Heart left ventricle (tissue), 16 donors: ENCODE measurements at regions not wholly inside any gene's neighbourhood (a gene's known extent, or its start where the extent isn't known, plus 50 kb on each side); places are given as distances from the start of the nearest gene placed in this dataset.

ENCODE experiments used
- ATAC-seq, 4 donors: fragments of 200-7000 bp; cut with Tn5 transposase; one replicate each; pipeline ENCODE4 v1.9.1; 2020 to 2022; ENCODE audit warnings: moderate library complexity in 4 of 4, mild to moderate bottlenecking in 3 of 4, moderate number of reproducible peaks in 1 of 4
- DNase-seq, 5 donors: peaks; one replicate each; pipeline ENCODE4 v3.0.0-alpha.2; 2020
- H3K27ac ChIP-seq, 12 donors: fragments of 200-600 bp; sonication (generic) in 4 of 12; one replicate each; pipeline versions ENCODE4 v1.5.0 to v1.8.0; 2016 to 2022; ENCODE audit warnings: mild to moderate bottlenecking in 2 of 12
- H3K27me3 ChIP-seq, 9 donors: fragments of 200-600 bp; sonication (generic) in 2 of 9; one replicate each; pipeline versions ENCODE4 v1.5.1 to v1.8.0; 2016 to 2022; ENCODE audit warnings: mild to moderate bottlenecking in 3 of 9
- H3K36me3 ChIP-seq, 9 donors: fragments of 200-600 bp; sonication (generic) in 2 of 9; one replicate each; pipeline versions ENCODE4 v1.5.0 to v1.8.0; 2018 to 2022; ENCODE audit warnings: mild to moderate bottlenecking in 2 of 9
- H3K4me1 ChIP-seq, 12 donors: fragments of 200-600 bp; sonication (generic) in 4 of 12; one replicate each; pipeline versions ENCODE4 v1.5.0 to v1.8.0; 2016 to 2022; ENCODE audit warnings: mild to moderate bottlenecking in 3 of 12
- H3K4me3 ChIP-seq, 12 donors: fragments of 200-600 bp; sonication (generic) in 4 of 12; one replicate each; pipeline versions ENCODE4 v1.5.0 to v1.8.0; 2017 to 2022; ENCODE audit warnings: mild to moderate bottlenecking in 9 of 12, moderate library complexity in 4 of 12
- H3K9me3 ChIP-seq, 12 donors: fragments of 200-600 bp; sonication (generic) in 4 of 12; one replicate each; pipeline versions ENCODE4 v1.5.0 to v1.8.0; 2016 to 2022; ENCODE audit warnings: mild to moderate bottlenecking in 1 of 12
- CTCF ChIP-seq, 12 donors: fragments of 200-600 bp; sonication (generic) in 4 of 12; IDR thresholded peaks; one replicate each; pipeline versions ENCODE4 v1.5.0 to v1.8.0; 2018 to 2022; ENCODE audit warnings: antibody characterized with exemption in 12 of 12, mild to moderate bottlenecking in 5 of 12
- POLR2A ChIP-seq, 2 donors: fragments of 450-650 bp; IDR thresholded peaks; one replicate each; pipeline ENCODE4 v1.6.1; 2017; ENCODE audit warnings: antibody characterized with exemption in 2 of 2, mild to moderate bottlenecking in 2 of 2, moderate library complexity in 2 of 2
- WGBS, 4 donors: extraction: QIAGEN DNeasy Blood & Tissue Kit in 2 of 4; methylation state at CpG; one replicate each; pipeline versions ENCODE4 v1.1.5 to v1.1.7; 2013 to 2018; 5-methylcytosine and 5-hydroxymethylcytosine counted together
- intact Hi-C, 10 donors: fragments of 100-400 bp; cut with DNase I; formaldehyde crosslinking; loops; one replicate each; pipeline versions ENCODE4 v1.11.1 to v1.14.2; 2022
- donor health status: ischemic (EF 13 %, LVEDD 7.1; RV severe dilation, severe dysfunction).
- donor health status: healthy with polysubstance abuse.
- donor health status: DM: no; HTN: yes; CAD: no.
- donor health status: DM: no; HTN: no; CAD: no.
- donor health status: ischemic (EF 25% LVEDD 6.9; RV normal size, moderate dysfunction).
- donor health status: ischemic (EF 25% LVEDD 5.7; RV mildly dilated, moderate dysfunction).
- donor health status: healthy.
- donor health status: DM: yes; HTN: yes; CAD: no.
- donor health status: ischemic (EF 35%, LVEDD 5.7; RV mildly dilated, moderate dysfunction).
- donor health status: nonischemic (EF 11% LVEDD 7.7; RV severe dilation, severe dysfunction).
- donor health status: DM: yes; HTN: yes; CAD: no.
- donor health status: PGD.
- donor health status: ischemic (EF 29% LVEDD 5.4; RV normal size, mild dysfunction).
- donor health status: nonischemic (EF 23%, LVEDD 6.1; RV moderate dilation, normal function).

- no peaks in the 10 kb centered on the region for H3K27me3 ChIP-seq
- no peaks in the 10 kb centered on the region for H3K9me3 ChIP-seq
- H3K4me3 ChIP-seq = no peak overlapping the region
- DNase-seq (no peak), ATAC-seq (no peak)
- peaks cover 0 to 44% (median 24%) of the 10 kb centered on the region in 12 donors for H3K4me1 ChIP-seq
- 95 to 98% (median 96%) methylated on average over 2 of the region's 2 CpGs for WGBS, 4 donors
- TF ChIP-seq CTCF (IDR thresholded peaks at IDR 0.05) = no peak
- TF ChIP-seq POLR2A (IDR thresholded peaks at IDR 0.05) = no peak
- intact Hi-C loops = loop anchor here in 3 of 10 donors (5.0 to 10.0 kb wide), 3 partner anchors 428 to 505 kb away; no protein-coding TSS in a partner anchor
- H3K36me3 ChIP-seq = no peaks in the 10 kb centered on the region
- peak overlapping the region in 9 of 12 donors; percentile 2 to 78 (median 60) for H3K27ac ChIP-seq
These were observed 103.2 kb downstream of the VAPA start for GRCh38 chr18:10017043-10017442.

DNA sequence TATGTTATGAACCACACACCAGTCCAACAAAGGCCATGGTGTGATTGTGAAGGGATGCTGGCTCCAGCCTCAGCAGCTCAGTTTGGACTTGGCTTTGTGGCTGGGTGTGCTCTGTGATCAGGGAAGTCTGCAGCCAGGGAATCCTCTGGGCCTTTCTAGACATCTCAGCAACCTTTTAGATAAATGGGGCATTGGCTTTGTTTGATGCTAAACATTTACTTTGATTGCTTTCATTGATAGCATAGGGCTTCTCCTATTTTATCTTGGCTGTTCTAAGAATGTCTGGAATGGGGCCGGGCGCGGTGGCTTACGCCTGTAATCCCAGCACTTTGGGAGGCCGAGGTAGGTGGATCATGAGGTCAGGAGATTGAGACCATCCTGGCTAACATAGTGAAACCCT lies 104.5 kb downstream of the VAPA start:
- 83 to 96% (median 89%) methylated on average over 5 of the region's 5 CpGs for WGBS, 4 donors
- intact Hi-C loops = loop anchor here in 3 of 10 donors (5.0 to 10.0 kb wide), 3 partner anchors 427 to 504 kb away; no protein-coding TSS in a partner anchor
- H3K36me3 ChIP-seq = no peaks in the 10 kb centered on the region

GRCh38 chr18:10020171-10020570 lies 106.4 kb downstream of the VAPA start:
- intact Hi-C loops = no loop called here

More for the DNA sequence above, 104.5 kb downstream of the VAPA start:
- ATAC-seq (no peak), DNase-seq (no peak)
- TF ChIP-seq CTCF (IDR thresholded peaks at IDR 0.05) = no peak
- no peak for TF ChIP-seq POLR2A (IDR thresholded peaks at IDR 0.05)
- peaks cover 0 to 41% (median 23%) of the 10 kb centered on the region in 12 donors for H3K4me1 ChIP-seq
- H3K27ac ChIP-seq = no peak overlapping the region
- no peaks in the 10 kb centered on the region for H3K27me3 ChIP-seq
- no peaks in the 10 kb centered on the region for H3K9me3 ChIP-seq
- H3K4me3 ChIP-seq = no peak overlapping the region

DNA sequence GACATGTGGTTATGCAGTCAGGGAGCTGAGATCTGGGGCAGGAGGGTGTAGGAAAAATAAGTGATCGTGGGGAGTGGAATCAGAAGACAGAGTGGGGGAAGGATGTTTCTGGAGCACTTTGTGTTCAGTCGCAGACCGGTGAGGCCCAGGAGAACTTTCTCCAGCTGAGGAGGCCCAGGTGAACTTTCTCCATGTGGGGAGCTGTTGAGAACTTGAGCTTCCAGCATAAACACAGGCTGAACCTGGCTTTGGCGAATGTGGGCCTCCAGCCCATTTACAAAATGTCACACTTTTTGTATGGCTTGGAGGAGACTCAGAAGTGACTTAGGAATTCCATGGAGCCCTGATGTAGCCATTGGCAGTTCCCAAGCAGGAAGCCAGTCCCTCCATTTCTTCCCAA lies 108.5 kb downstream of the VAPA start:
- ATAC-seq = no peak
- Histone ChIP-seq H3K4me1 (peaks cover 0 to 14% (median 0%) of the 10 kb centered on the region in 12 donors), H3K27ac (no peak overlapping the region), H3K27me3 (no peaks in the 10 kb centered on the region), H3K36me3 (no peaks in the 10 kb centered on the region), H3K9me3 (no peaks in the 10 kb centered on the region), H3K4me3 (no peak overlapping the region)
- intact Hi-C loops = no loop called here
- WGBS, 4 donors = 92 to 96% (median 95%) methylated on average over 4 of the region's 4 CpGs
- no peak for TF ChIP-seq CTCF (IDR thresholded peaks at IDR 0.05)
- no peak for TF ChIP-seq POLR2A (IDR thresholded peaks at IDR 0.05)
- DNase-seq = peak in 1 of 5 donors; percentile 2

More at GRCh38 chr18:10020171-10020570, 106.4 kb downstream of the VAPA start:
- WGBS, 4 donors = 66 to 84% (median 75%) methylated on average over 6 of the region's 6 CpGs
- Histone ChIP-seq H3K9me3 (no peaks in the 10 kb centered on the region), H3K27me3 (no peaks in the 10 kb centered on the region), H3K27ac (no peak overlapping the region), H3K36me3 (no peaks in the 10 kb centered on the region), H3K4me1 (peaks cover 0 to 31% (median 11%) of the 10 kb centered on the region in 12 donors), H3K4me3 (no peak overlapping the region)
- DNase-seq = no peak
- no peak for TF ChIP-seq CTCF (IDR thresholded peaks at IDR 0.05)
- no peak for TF ChIP-seq POLR2A (IDR thresholded peaks at IDR 0.05)
- no peak for ATAC-seq
